ENCODE measurements at regions not wholly inside any gene's neighbourhood (a gene's known extent, or its start where the extent isn't known, plus 50 kb on each side); places are given as distances from the start of the nearest gene placed in this dataset.

DNA sequence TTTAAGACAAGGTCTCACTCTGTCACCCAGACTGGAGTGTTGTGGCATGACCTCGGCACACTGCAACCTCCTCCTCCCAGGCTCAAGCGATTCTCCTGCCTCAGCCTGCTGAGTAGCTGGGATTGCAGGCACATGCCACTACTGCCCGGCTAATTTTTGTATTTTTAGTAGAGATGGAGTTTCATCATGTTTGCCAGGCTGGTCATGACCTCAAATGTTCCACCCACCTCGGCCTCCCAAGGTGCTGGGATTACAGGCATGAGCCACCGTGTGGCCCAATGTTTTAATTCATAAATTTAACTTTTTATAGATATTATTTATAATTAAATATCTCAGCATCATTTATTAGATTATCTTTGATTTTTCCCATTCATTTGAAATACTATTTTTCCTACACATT is 658.0 kb upstream of the NRG3 start:
- no peaks in the 10 kb centered on the region for H3K4me1 ChIP-seq (ENCODE audit: insufficient read depth)
- no peak for DNase-seq (ENCODE audit: low spot score)
- H2AFZ ChIP-seq: no peak overlapping the region
- no peaks in the 10 kb centered on the region for H3K27me3 ChIP-seq
- H3K9me3 ChIP-seq (ENCODE audit: low read depth): no peaks in the 10 kb centered on the region
- no peak overlapping the region for H3K4me2 ChIP-seq
- no peaks in the 10 kb centered on the region for H3K36me3 ChIP-seq (replicated peaks; ENCODE audit: insufficient read depth, low read depth)
- no peak overlapping the region for H3K4me3 ChIP-seq
- no peaks in the 10 kb centered on the region for H3K79me2 ChIP-seq
- no peaks in the 10 kb centered on the region for H4K20me1 ChIP-seq (ENCODE audit: insufficient read depth, poor library complexity, severe bottlenecking)
- 94% methylated on average over 5 of the region's 5 CpGs for WGBS (ENCODE audit: low lambda C conversion rate, missing lambda C conversion rate)
- no peak overlapping the region for H3K27ac ChIP-seq
- no peaks in the 10 kb centered on the region for H3K9me2 ChIP-seq (replicated peaks; ENCODE audit: insufficient read depth)
- TF ChIP-seq EZH2 (IDR thresholded peaks at IDR 0.05; ENCODE audit: borderline replicate concordance): no peak
- no peak for TF ChIP-seq CTCF (IDR thresholded peaks at IDR 0.05; ENCODE audit: poor library complexity)
- no peak for TF ChIP-seq EZH2phosphoT487 (IDR thresholded peaks at IDR 0.05; ENCODE audit: low read depth, severe bottlenecking, unreplicated experiment)

DNA sequence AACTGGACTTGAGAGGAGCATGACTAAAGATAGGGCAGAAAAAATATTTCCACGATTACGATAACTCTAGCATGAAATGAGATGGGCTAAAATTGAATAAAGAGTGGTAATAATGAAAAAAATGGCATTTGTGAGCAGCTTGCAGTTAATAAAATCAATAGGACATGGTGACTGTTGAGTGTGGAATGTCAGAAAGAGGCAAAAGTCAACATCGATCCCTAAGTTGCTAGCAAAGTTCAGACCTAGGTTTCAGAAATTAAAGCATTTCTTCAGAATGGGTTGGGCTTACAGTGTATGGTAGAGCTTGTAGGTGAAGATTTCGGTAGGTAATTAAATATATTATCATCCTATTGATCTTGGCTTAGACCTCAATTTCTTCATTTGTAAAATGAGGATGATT is 656.7 kb upstream of the NRG3 start:
- Histone ChIP-seq H2AFZ (no peak overlapping the region), H3K9me2 (replicated peaks; ENCODE audit: insufficient read depth) (no peaks in the 10 kb centered on the region), H3K27me3 (no peaks in the 10 kb centered on the region), H3K9me3 (ENCODE audit: low read depth) (no peaks in the 10 kb centered on the region), H3K79me2 (no peaks in the 10 kb centered on the region), H3K4me2 (no peak overlapping the region), H3K4me1 (ENCODE audit: insufficient read depth) (no peaks in the 10 kb centered on the region), H4K20me1 (ENCODE audit: insufficient read depth, poor library complexity, severe bottlenecking) (no peaks in the 10 kb centered on the region), H3K4me3 (no peak overlapping the region), H3K36me3 (replicated peaks; ENCODE audit: insufficient read depth, low read depth) (no peaks in the 10 kb centered on the region), H3K27ac (no peak overlapping the region)
- WGBS (ENCODE audit: low lambda C conversion rate, missing lambda C conversion rate): 90% methylated on average over 4 of the region's 4 CpGs
- no peak for DNase-seq (ENCODE audit: low spot score)
- TF ChIP-seq EZH2phosphoT487 (IDR thresholded peaks at IDR 0.05; ENCODE audit: low read depth, severe bottlenecking, unreplicated experiment) (no peak), EZH2 (IDR thresholded peaks at IDR 0.05; ENCODE audit: borderline replicate concordance) (no peak)

- Histone ChIP-seq H3K4me2 (no peak overlapping the region), H3K9me2 (replicated peaks; ENCODE audit: insufficient read depth) (no peaks in the 10 kb centered on the region), H3K4me1 (ENCODE audit: insufficient read depth) (no peaks in the 10 kb centered on the region), H3K27ac (no peak overlapping the region), H3K79me2 (no peaks in the 10 kb centered on the region), H3K27me3 (no peaks in the 10 kb centered on the region), H2AFZ (no peak overlapping the region), H4K20me1 (ENCODE audit: insufficient read depth, poor library complexity, severe bottlenecking) (no peaks in the 10 kb centered on the region), H3K9me3 (ENCODE audit: low read depth) (no peaks in the 10 kb centered on the region), H3K36me3 (replicated peaks; ENCODE audit: insufficient read depth, low read depth) (no peaks in the 10 kb centered on the region), H3K4me3 (no peak overlapping the region)
- no peak for TF ChIP-seq EZH2 (IDR thresholded peaks at IDR 0.05; ENCODE audit: borderline replicate concordance)
- no peak for TF ChIP-seq CTCF (IDR thresholded peaks at IDR 0.05; ENCODE audit: poor library complexity)
- TF ChIP-seq EZH2phosphoT487 (IDR thresholded peaks at IDR 0.05; ENCODE audit: low read depth, severe bottlenecking, unreplicated experiment): no peak
- DNase-seq (ENCODE audit: low spot score): no peak
- WGBS (ENCODE audit: low lambda C conversion rate, missing lambda C conversion rate): 69% methylated on average over 1 of the region's 1 CpG
These were observed 655.2 kb upstream of the NRG3 start for GRCh38 chr10:81219758-81220157.

GRCh38 chr10:81248886-81249285 is 626.1 kb upstream of the NRG3 start:
- no peak overlapping the region for H3K4me2 ChIP-seq
- no peaks in the 10 kb centered on the region for H3K4me1 ChIP-seq (ENCODE audit: insufficient read depth)
- no peak overlapping the region for H3K4me3 ChIP-seq
- no peak overlapping the region for H2AFZ ChIP-seq
- H3K79me2 ChIP-seq: no peaks in the 10 kb centered on the region
- no peak for DNase-seq (ENCODE audit: low spot score)
- no peaks in the 10 kb centered on the region for H4K20me1 ChIP-seq (ENCODE audit: insufficient read depth, poor library complexity, severe bottlenecking)
- WGBS (ENCODE audit: low lambda C conversion rate, missing lambda C conversion rate): 58% methylated on average over 3 of the region's 3 CpGs
- no peaks in the 10 kb centered on the region for H3K36me3 ChIP-seq (replicated peaks; ENCODE audit: insufficient read depth, low read depth)
- no peaks in the 10 kb centered on the region for H3K27me3 ChIP-seq
- H3K9me3 ChIP-seq (ENCODE audit: low read depth): no peaks in the 10 kb centered on the region
- TF ChIP-seq EZH2phosphoT487 (IDR thresholded peaks at IDR 0.05; ENCODE audit: low read depth, severe bottlenecking, unreplicated experiment) (no peak), CTCF (IDR thresholded peaks at IDR 0.05; ENCODE audit: poor library complexity) (no peak), EZH2 (IDR thresholded peaks at IDR 0.05; ENCODE audit: borderline replicate concordance) (no peak)
- no peaks in the 10 kb centered on the region for H3K9me2 ChIP-seq (replicated peaks; ENCODE audit: insufficient read depth)
- no peak overlapping the region for H3K27ac ChIP-seq
